Endothelial cell of umbilical vein (primary cell): ENCODE measurements at regions not wholly inside any gene's neighbourhood (a gene's known extent, or its start where the extent isn't known, plus 50 kb on each side); places are given as distances from the start of the nearest gene placed in this dataset.

Experiments used
- BruUV-seq: library from RNA; stranded (reverse); fragments of 400-500 nt; replicated peaks from 2 replicates; lab custom pipeline; 2021; lab: Mats Ljungman, UMichigan
- CTCF ChIA-PET: fragments of 300-600, 350-600 bp; sonication (Branson Sonifier 250); formaldehyde crosslinking; loops from one replicate; lab custom pipeline; 2021; ENCODE audit warnings: antibody characterized with exemption, inconsistent platforms; lab: Charles Lee
- POLR2A ChIA-PET: fragments of 300-600, 350-600 bp; sonication (Branson Sonifier 250); formaldehyde crosslinking; loops from one replicate; lab custom pipeline; 2021; ENCODE audit warnings: antibody characterized with exemption, inconsistent platforms; lab: Charles Lee
- DNase-seq: peaks from one replicate; pipeline ENCODE4 v3.0.0-alpha.2; 2011; ENCODE audit warnings: low read depth, low spot score
- FAIRE-seq: peaks from 2 replicates; lab custom pipeline; 2011; peaks lifted over from hg19 to GRCh38; lab: Jason Lieb, UNC
- H2AFZ ChIP-seq: 2 replicates; pipeline ENCODE4 v1.6.0; 2012; ENCODE audit warnings: low read depth, low read length, control low read depth, inconsistent platforms
- H3K27ac ChIP-seq: 2 replicates; pipeline ENCODE4 v1.5.1; 2011; ENCODE audit warnings: low read depth, mild to moderate bottlenecking, control low read depth, low read length, moderate library complexity; ENCODE audit not compliant: insufficient read depth
- H3K27me3 ChIP-seq, 2 experiments: 2 replicates each; pipeline versions ENCODE4 v1.6.0 to v1.6.1; 2011; ENCODE audit warnings: low read length in 2 of 2, mixed read lengths in 1 of 2; ENCODE audit not compliant: control insufficient read depth in 2 of 2, insufficient read depth in 2 of 2
- H3K36me3 ChIP-seq, 2 experiments: 2 replicates in 1 of 2; 3 replicates in 1 of 2; pipeline ENCODE4 v1.5.1; 2011; ENCODE audit warnings: low read length in 2 of 2, mild to moderate bottlenecking in 1 of 2, moderate library complexity in 1 of 2; ENCODE audit not compliant: control insufficient read depth in 2 of 2, insufficient read depth in 2 of 2; ENCODE audit errors: extremely low read depth in 1 of 2
- H3K4me1 ChIP-seq: 3 replicates; pipeline ENCODE4 v1.5.1; 2011; ENCODE audit warnings: mild to moderate bottlenecking, low read length; ENCODE audit not compliant: control insufficient read depth, insufficient read depth; ENCODE audit errors: extremely low read depth
- H3K4me2 ChIP-seq: 2 replicates; pipeline ENCODE4 v1.6.1; 2011; ENCODE audit warnings: low read length, control low read depth, mixed read lengths; ENCODE audit not compliant: insufficient read depth
- H3K4me3 ChIP-seq, 3 experiments: fragments of 200-600 bp in 1 of 3; sonication (generic), shearing (Covaris generic) in 1 of 3; replicated peaks in 1 of 3; 2 replicates each; pipeline ENCODE4 v1.5.1; 2011 to 2016; ENCODE audit warnings: control low read depth in 3 of 3, low read length in 3 of 3, mild to moderate bottlenecking in 2 of 3, inconsistent platforms in 1 of 3, low read depth in 1 of 3, moderate library complexity in 1 of 3; ENCODE audit not compliant: insufficient read depth in 1 of 3
- H3K79me2 ChIP-seq: 2 replicates; pipeline ENCODE4 v1.6.0; 2012; ENCODE audit warnings: low read length, inconsistent platforms; ENCODE audit not compliant: control insufficient read depth, insufficient read depth
- H3K9ac ChIP-seq: replicated peaks from 2 replicates; pipeline ENCODE3; 2011; ENCODE audit warnings: low read length, control low read depth; ENCODE audit not compliant: insufficient read depth; ENCODE audit errors: extremely low read depth
- H3K9me1 ChIP-seq: replicated peaks from 3 replicates; pipeline ENCODE4 v1.6.0; 2011; ENCODE audit warnings: mild to moderate bottlenecking, low read length; ENCODE audit not compliant: control insufficient read depth, insufficient read depth; ENCODE audit errors: extremely low read depth
- H3K9me3 ChIP-seq: replicated peaks from 2 replicates; pipeline ENCODE4 v1.5.1; 2012; ENCODE audit warnings: low read length, inconsistent platforms; ENCODE audit not compliant: control insufficient read depth, insufficient read depth
- H4K20me1 ChIP-seq: replicated peaks from 2 replicates; pipeline ENCODE3; 2011; ENCODE audit warnings: mild to moderate bottlenecking, low read length; ENCODE audit not compliant: control insufficient read depth, insufficient read depth; ENCODE audit errors: extremely low read depth
- CTCF ChIP-seq, 2 donors: IDR thresholded peaks; 1 replicate in 1 of 2; 2 replicates in 1 of 2; pipeline ENCODE4 v1.5.1; 2011; ENCODE audit warnings: low read length in 2 of 2, mild to moderate bottlenecking in 2 of 2, moderate library complexity in 2 of 2, control low read depth in 1 of 2, inconsistent platforms in 1 of 2, low read depth in 1 of 2; ENCODE audit not compliant: insufficient read depth in 1 of 2; ENCODE audit errors: extremely low read depth in 1 of 2
- EZH2 ChIP-seq: IDR thresholded peaks from 2 replicates; pipeline ENCODE4 v1.6.1; 2012; ENCODE audit warnings: borderline replicate concordance, low read depth, mild to moderate bottlenecking, moderate library complexity, low read length, inconsistent platforms; ENCODE audit not compliant: severe bottlenecking
- FOS ChIP-seq: IDR thresholded peaks from 2 replicates; pipeline ENCODE4 v1.6.1; 2011; ENCODE audit warnings: mild to moderate bottlenecking, low read length, moderate library complexity, borderline replicate concordance; ENCODE audit not compliant: insufficient read depth
- GATA2 ChIP-seq: IDR thresholded peaks from 2 replicates; pipeline ENCODE4 v1.7.0; 2011; ENCODE audit warnings: low read depth, mild to moderate bottlenecking, moderate library complexity, mixed read lengths, low read length; ENCODE audit not compliant: insufficient read length, insufficient read depth
- JUN ChIP-seq: IDR thresholded peaks from 2 replicates; pipeline ENCODE4 v1.6.1; 2011; ENCODE audit warnings: borderline replicate concordance, low read depth; ENCODE audit not compliant: insufficient read length, insufficient read depth
- MYC ChIP-seq: IDR thresholded peaks from one replicate; pipeline ENCODE4 v1.6.1; 2011; ENCODE audit warnings: mild to moderate bottlenecking, low read depth, low read length
- POLR2A ChIP-seq: IDR thresholded peaks from 2 replicates; pipeline ENCODE4 v1.6.1; 2012; ENCODE audit warnings: low read depth, mild to moderate bottlenecking, control low read depth, low read length
- POLR2AphosphoS5 ChIP-seq: IDR thresholded peaks from 2 replicates; pipeline ENCODE4 v1.6.1; 2012; ENCODE audit warnings: low read depth, mild to moderate bottlenecking, control low read depth, low read length, moderate library complexity; ENCODE audit not compliant: insufficient read depth
- dilution Hi-C: fragments of 300-500 bp; cut with MboI; formaldehyde crosslinking; loops from one replicate; pipeline ENCODE4 v1.15.0; 2019; ENCODE audit warnings: low sequenced_read_pairs; ENCODE audit not compliant: extremely low pct_ligation_motif_present
- intact Hi-C: fragments of 100-400 bp; cut with micrococcal nuclease; formaldehyde crosslinking; loops from one replicate; pipeline ENCODE4 v1.10.0; 2022
- TF ChIP-seq, protein P1 (sequence below): IDR thresholded peaks from 2 replicates; pipeline ENCODE4 v1.6.1; 2011; ENCODE audit not compliant: insufficient read depth, insufficient read length

DNA sequence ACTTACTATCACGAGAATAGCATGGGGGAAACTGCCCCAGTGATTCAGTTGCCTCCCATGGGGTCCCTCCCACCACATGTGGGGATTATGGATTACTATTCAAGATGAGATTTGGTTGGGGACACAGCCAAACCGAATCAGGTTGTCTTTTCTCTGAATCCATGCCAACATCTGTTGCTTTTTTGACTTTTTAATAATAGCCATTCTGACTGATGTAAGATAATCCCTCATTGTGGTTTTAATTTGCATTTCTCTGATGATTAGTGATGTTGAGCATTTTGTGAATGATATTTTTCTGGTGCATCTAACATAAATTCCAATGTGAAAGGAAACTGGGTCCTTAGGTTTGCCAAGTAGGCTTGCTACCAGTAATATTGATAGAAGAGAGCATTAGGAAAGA lies 69.0 kb upstream of the ARHGAP21 start:
- intact Hi-C loops, result no loop called here
- no peak overlapping the region for H3K4me2 ChIP-seq
- ChIA-PET CTCF (no interaction called here), POLR2A (no interaction called here)
- H3K79me2 ChIP-seq, result no peaks in the 10 kb centered on the region
- no peak overlapping the region for H3K9ac ChIP-seq
- H3K9me3 ChIP-seq, result no peaks in the 10 kb centered on the region
- DNase-seq (no peak), FAIRE-seq (no peak)
- BruUV-seq, result no TSS peak
- TF ChIP-seq, protein P1, sequence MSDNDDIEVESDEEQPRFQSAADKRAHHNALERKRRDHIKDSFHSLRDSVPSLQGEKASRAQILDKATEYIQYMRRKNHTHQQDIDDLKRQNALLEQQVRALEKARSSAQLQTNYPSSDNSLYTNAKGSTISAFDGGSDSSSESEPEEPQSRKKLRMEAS, result no peak
- TF ChIP-seq FOS, result no peak
- no peak for TF ChIP-seq JUN
- no peak for TF ChIP-seq EZH2
- TF ChIP-seq GATA2, result no peak
- no peak for TF ChIP-seq POLR2A
- no peak for TF ChIP-seq CTCF (IDR thresholded peaks at IDR 0.05; ENCODE audit: extremely low read depth in 1 of 2, insufficient read depth in 1 of 2, low read depth in 1 of 2, low read length in 2 of 2)
- TF ChIP-seq MYC, result no peak
- TF ChIP-seq POLR2AphosphoS5, result no peak
- H3K9me1 ChIP-seq, result no peaks in the 10 kb centered on the region
- dilution Hi-C loops, result no loop called here
- no peaks in the 10 kb centered on the region for H4K20me1 ChIP-seq
- H3K4me3 ChIP-seq, result no peak overlapping the region
- H3K4me1 ChIP-seq, result peaks cover 7% of the 10 kb centered on the region
- no peaks in the 10 kb centered on the region for H3K36me3 ChIP-seq
- H3K27ac ChIP-seq, result no peak overlapping the region
- no peaks in the 10 kb centered on the region for H3K27me3 ChIP-seq
- H2AFZ ChIP-seq, result no peak overlapping the region
